DND-41 (cell line): ENCODE measurements at regions not wholly inside any gene's neighbourhood (a gene's known extent, or its start where the extent isn't known, plus 50 kb on each side); places are given as distances from the start of the nearest gene placed in this dataset.

Experiments used
- ATAC-seq: fragments of 200-7000 bp; cut with Tn5 transposase; 3 replicates; pipeline ENCODE4 v1.9.1; 2021; ENCODE audit warnings: low read depth; ENCODE audit not compliant: insufficient read depth
- DNase-seq: peaks from one replicate; pipeline ENCODE4 v3.0.0-alpha.2; 2020
- H2AFZ ChIP-seq: 2 replicates; pipeline ENCODE4 v1.6.0; 2012; ENCODE audit warnings: low read depth, low read length
- H3K27ac ChIP-seq: 2 replicates; pipeline ENCODE4 v1.5.1; 2012; ENCODE audit warnings: low read length, inconsistent platforms
- H3K27me3 ChIP-seq: fragments of 200-600 bp; sonication (generic); 2 replicates; pipeline ENCODE4 v1.6.0; 2012; ENCODE audit warnings: low read length, mild to moderate bottlenecking, inconsistent platforms; ENCODE audit not compliant: insufficient read depth, poor library complexity
- H3K36me3 ChIP-seq: 2 replicates; pipeline ENCODE4 v1.5.1; 2012; ENCODE audit warnings: low read length, inconsistent platforms; ENCODE audit not compliant: insufficient read depth
- H3K4me1 ChIP-seq: 2 replicates; pipeline ENCODE4 v1.5.1; 2012; ENCODE audit warnings: mild to moderate bottlenecking, low read length; ENCODE audit not compliant: insufficient read depth
- H3K4me2 ChIP-seq: 2 replicates; pipeline ENCODE4 v1.6.0; 2012; ENCODE audit warnings: mild to moderate bottlenecking, moderate library complexity, low read length, inconsistent platforms; ENCODE audit not compliant: insufficient read depth
- H3K4me3 ChIP-seq, 2 experiments: fragments of 200-600 bp in 1 of 2; shearing (Covaris generic) in 1 of 2; 2 replicates each; pipeline ENCODE4 v1.5.1; 2012 to 2016; ENCODE audit warnings: inconsistent platforms in 2 of 2, low read length in 2 of 2, mild to moderate bottlenecking in 2 of 2, low read depth in 1 of 2, moderate library complexity in 1 of 2
- H3K79me2 ChIP-seq: 2 replicates; pipeline ENCODE4 v1.6.0; 2012; ENCODE audit warnings: low read length, inconsistent platforms; ENCODE audit not compliant: insufficient read depth
- H3K9ac ChIP-seq: 2 replicates; pipeline ENCODE4 v1.6.0; 2012; ENCODE audit warnings: low read depth, mild to moderate bottlenecking, inconsistent platforms, low read length, moderate library complexity
- H3K9me3 ChIP-seq: 2 replicates; pipeline ENCODE4 v1.5.1; 2012; ENCODE audit warnings: low read length, moderate library complexity, mild to moderate bottlenecking, inconsistent platforms; ENCODE audit not compliant: insufficient read depth, severe bottlenecking
- H4K20me1 ChIP-seq: 2 replicates; pipeline ENCODE4 v1.6.0; 2012; ENCODE audit warnings: low read length; ENCODE audit not compliant: insufficient read depth
- CTCF ChIP-seq: IDR thresholded peaks from 2 replicates; pipeline ENCODE4 v1.5.1; 2012; ENCODE audit warnings: borderline replicate concordance, low read length, moderate library complexity, mild to moderate bottlenecking; ENCODE audit not compliant: poor library complexity, severe bottlenecking; ENCODE audit errors: extremely low read depth
- EZH2 ChIP-seq: IDR thresholded peaks from 3 replicates; pipeline ENCODE4 v1.6.1; 2012; ENCODE audit warnings: borderline replicate concordance, low read depth, mild to moderate bottlenecking, moderate library complexity, low read length, inconsistent platforms; ENCODE audit not compliant: severe bottlenecking

DNA sequence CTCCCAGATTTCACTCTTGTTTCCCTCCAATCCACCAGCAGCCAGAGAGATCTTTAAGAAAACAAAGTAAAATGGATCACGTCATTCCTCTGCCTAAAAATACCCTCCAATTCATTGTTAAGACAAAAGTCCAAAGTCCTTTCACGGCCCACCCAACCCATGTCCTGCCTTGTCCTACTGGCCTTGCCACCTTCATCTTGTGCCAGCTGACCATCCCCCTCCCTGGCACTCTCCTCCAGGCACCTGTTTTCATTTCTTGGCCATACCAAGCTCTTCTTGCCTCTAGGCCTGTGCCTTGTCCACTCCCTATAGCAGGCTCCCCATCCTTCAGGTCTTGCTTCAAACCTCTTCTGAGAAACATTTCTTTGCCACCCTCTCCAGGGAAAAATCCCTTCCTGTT lies 307.6 kb downstream of the MSX2 start:
- Histone ChIP-seq H3K9me3 (no peaks in the 10 kb centered on the region), H3K79me2 (no peaks in the 10 kb centered on the region), H3K9ac (no peak overlapping the region), H3K4me3 (no peak overlapping the region), H3K27me3 (no peaks in the 10 kb centered on the region), H3K27ac (no peak overlapping the region), H3K4me2 (no peak overlapping the region), H3K4me1 (no peaks in the 10 kb centered on the region), H4K20me1 (no peaks in the 10 kb centered on the region), H2AFZ (no peak overlapping the region), H3K36me3 (no peaks in the 10 kb centered on the region)
- no peak for ATAC-seq
- DNase-seq = no peak
- TF ChIP-seq EZH2 (no peak), CTCF (no peak)

GRCh38 chr5:175027390-175027789 lies 303.0 kb downstream of the MSX2 start:
- H3K4me3 ChIP-seq = no peak overlapping the region
- no peak for ATAC-seq

DNA sequence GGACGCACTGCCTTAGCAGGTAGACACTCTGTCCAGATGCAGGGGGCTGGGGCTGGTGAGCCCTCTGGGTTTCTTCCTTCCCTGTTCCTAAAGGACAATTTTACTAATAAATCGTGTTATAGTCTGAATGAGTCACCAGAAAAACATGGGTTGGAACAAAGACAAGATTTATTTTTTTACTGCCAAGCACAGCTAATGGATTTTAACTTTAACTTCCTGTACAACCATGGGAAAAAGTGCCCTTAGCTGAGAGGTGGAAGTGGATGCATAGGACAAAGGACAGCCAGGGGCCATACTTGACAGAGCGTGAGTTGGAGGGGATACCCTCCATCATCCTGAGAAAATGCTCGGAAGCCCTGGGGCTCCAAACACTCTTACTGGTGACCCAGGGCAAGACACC lies 300.7 kb downstream of the MSX2 start:
- H3K9ac ChIP-seq = no peak overlapping the region
- no peaks in the 10 kb centered on the region for H3K27me3 ChIP-seq
- H3K4me2 ChIP-seq = no peak overlapping the region
- no peak for ATAC-seq
- H3K4me3 ChIP-seq = no peak overlapping the region
- no peaks in the 10 kb centered on the region for H4K20me1 ChIP-seq
- H3K27ac ChIP-seq = no peak overlapping the region
- H3K4me1 ChIP-seq = no peaks in the 10 kb centered on the region
- no peaks in the 10 kb centered on the region for H3K79me2 ChIP-seq
- no peak for DNase-seq
- H2AFZ ChIP-seq = no peak overlapping the region
- no peaks in the 10 kb centered on the region for H3K36me3 ChIP-seq
- no peaks in the 10 kb centered on the region for H3K9me3 ChIP-seq
- TF ChIP-seq EZH2 (no peak), CTCF (no peak)

More at GRCh38 chr5:175027390-175027789, 303.0 kb downstream of the MSX2 start:
- Histone ChIP-seq H3K9ac (no peak overlapping the region), H3K27ac (no peak overlapping the region), H3K36me3 (no peaks in the 10 kb centered on the region), H4K20me1 (no peaks in the 10 kb centered on the region), H3K4me1 (no peaks in the 10 kb centered on the region), H2AFZ (no peak overlapping the region), H3K79me2 (no peaks in the 10 kb centered on the region), H3K4me2 (no peak overlapping the region), H3K27me3 (no peaks in the 10 kb centered on the region), H3K9me3 (no peaks in the 10 kb centered on the region)
- TF ChIP-seq CTCF = no peak
- no peak for TF ChIP-seq EZH2
- no peak for DNase-seq
